IMR-90 (cell line): ENCODE measurements at regions not wholly inside any gene's neighbourhood (a gene's known extent, or its start where the extent isn't known, plus 50 kb on each side); places are given as distances from the start of the nearest gene placed in this dataset.

Experiments used
- ATAC-seq: fragments of 200-7000 bp; cut with Tn5 transposase; 2 replicates; pipeline ENCODE4 v1.9.1; 2020; ENCODE audit warnings: low read depth, mild to moderate bottlenecking, moderate library complexity
- BruUV-seq: library from RNA; stranded (reverse); fragments of 400-500 nt; replicated peaks from 2 replicates; lab custom pipeline; 2021; lab: Mats Ljungman, UMichigan
- CTCF ChIA-PET: fragments of 300-600 bp; formaldehyde crosslinking; extraction: SDS; loops from one replicate; lab custom pipeline; 2021; ENCODE audit warnings: antibody characterized with exemption; lab: Yijun Ruan, JAX
- POLR2A ChIA-PET: fragments of 300-600 bp; sonication (Branson Sonifier 250); formaldehyde crosslinking; loops from one replicate; lab custom pipeline; 2022; ENCODE audit warnings: antibody characterized with exemption; ENCODE audit not compliant: unreplicated experiment; lab: Charles Lee
- DNase-seq: peaks from one replicate; pipeline ENCODE4 v3.0.0; 2013
- H2AFZ ChIP-seq: replicated peaks from 2 replicates; pipeline ENCODE3; 2013; ENCODE audit warnings: low read length, mild to moderate bottlenecking; ENCODE audit not compliant: poor library complexity
- H2AK5ac ChIP-seq: 2 replicates; pipeline ENCODE4 v1.6.1; 2013; ENCODE audit warnings: low read depth, low read length, inconsistent platforms
- H2AK9ac ChIP-seq: replicated peaks from 2 replicates; pipeline ENCODE3; 2013; ENCODE audit warnings: mild to moderate bottlenecking, low read depth, low read length, moderate library complexity; ENCODE audit not compliant: poor library complexity
- H2BK120ac ChIP-seq: 2 replicates; pipeline ENCODE4 v1.6.1; 2013; ENCODE audit warnings: low read depth, low read length, inconsistent platforms
- H2BK15ac ChIP-seq: 3 replicates; pipeline ENCODE4 v1.6.1; 2013; ENCODE audit warnings: low read depth, low read length, inconsistent platforms
- H2BK20ac ChIP-seq: 2 replicates; pipeline ENCODE4 v1.6.1; 2013; ENCODE audit warnings: low read depth, mild to moderate bottlenecking, inconsistent platforms, low read length, moderate library complexity
- H2BK5ac ChIP-seq: 2 replicates; pipeline ENCODE4 v1.6.1; 2013; ENCODE audit warnings: mild to moderate bottlenecking, low read depth, low read length, inconsistent platforms; ENCODE audit not compliant: poor library complexity, severe bottlenecking
- H3K14ac ChIP-seq: replicated peaks from 2 replicates; pipeline ENCODE4 v1.6.1; 2013; ENCODE audit warnings: low read depth, low read length, inconsistent platforms
- H3K18ac ChIP-seq: 2 replicates; pipeline ENCODE4 v1.6.1; 2013; ENCODE audit warnings: low read depth, low read length, control low read depth
- H3K23ac ChIP-seq: 2 replicates; pipeline ENCODE4 v1.6.1; 2013; ENCODE audit warnings: low read depth, low read length, inconsistent platforms
- H3K27ac ChIP-seq: 2 replicates; pipeline ENCODE4 v1.5.1; 2013; ENCODE audit warnings: mild to moderate bottlenecking, control low read depth, low read length; ENCODE audit not compliant: insufficient read depth
- H3K27me3 ChIP-seq: 2 replicates; pipeline ENCODE4 v1.6.1; 2013; ENCODE audit warnings: low read length; ENCODE audit not compliant: control insufficient read depth, insufficient read depth
- H3K36me3 ChIP-seq: 2 replicates; pipeline ENCODE4 v1.6.1; 2013; ENCODE audit warnings: low read length, mixed read lengths; ENCODE audit not compliant: control insufficient read depth, insufficient read depth
- H3K4ac ChIP-seq: 2 replicates; pipeline ENCODE4 v1.6.1; 2013; ENCODE audit warnings: low read depth, low read length, inconsistent platforms
- H3K4me1 ChIP-seq: 2 replicates; pipeline ENCODE4 v1.6.1; 2013; ENCODE audit warnings: low read length, mixed read lengths; ENCODE audit not compliant: control insufficient read depth, insufficient read depth
- H3K4me2 ChIP-seq: 2 replicates; pipeline ENCODE4 v1.6.1; 2013; ENCODE audit warnings: low read depth, mild to moderate bottlenecking, control low read depth, low read length, moderate library complexity
- H3K4me3 ChIP-seq: 2 replicates; pipeline ENCODE4 v1.5.1; 2013; ENCODE audit warnings: low read depth, mild to moderate bottlenecking, control low read depth, low read length, moderate library complexity; ENCODE audit not compliant: insufficient read depth
- H3K56ac ChIP-seq: 2 replicates; pipeline ENCODE4 v1.6.1; 2013; ENCODE audit warnings: low read length, inconsistent platforms; ENCODE audit not compliant: insufficient read depth; ENCODE audit errors: extremely low read depth
- H3K79me1 ChIP-seq, 2 experiments: 2 replicates each; pipeline ENCODE4 v1.6.1; 2013; ENCODE audit warnings: low read length in 2 of 2, inconsistent platforms in 1 of 2, low read depth in 1 of 2
- H3K9ac ChIP-seq: 2 replicates; pipeline ENCODE4 v1.6.1; 2013; ENCODE audit warnings: low read depth, low read length, control low read depth
- H3K9me1 ChIP-seq: 2 replicates; pipeline ENCODE4 v1.6.1; 2013; ENCODE audit warnings: low read length, inconsistent platforms; ENCODE audit not compliant: insufficient read depth
- H3K9me3 ChIP-seq: 2 replicates; pipeline ENCODE4 v1.6.1; 2013; ENCODE audit warnings: low read length; ENCODE audit not compliant: control insufficient read depth, insufficient read depth
- H4K20me1 ChIP-seq: 2 replicates; pipeline ENCODE4 v1.6.1; 2013; ENCODE audit warnings: low read length, inconsistent platforms; ENCODE audit not compliant: insufficient read depth
- H4K5ac ChIP-seq: 2 replicates; pipeline ENCODE4 v1.6.1; 2013; ENCODE audit warnings: mild to moderate bottlenecking, low read depth, low read length, control low read depth
- H4K8ac ChIP-seq, 2 experiments: 2 replicates each; pipeline ENCODE4 v1.6.1; 2013; ENCODE audit warnings: low read depth in 2 of 2, low read length in 2 of 2, control low read depth in 1 of 2, inconsistent platforms in 1 of 2
- H4K91ac ChIP-seq: 2 replicates; pipeline ENCODE4 v1.6.1; 2013; ENCODE audit warnings: low read depth, low read length, inconsistent platforms; ENCODE audit not compliant: insufficient read depth
- BHLHE40 ChIP-seq: fragments of 150-350 bp; IDR thresholded peaks from 2 replicates; pipeline ENCODE4 v1.6.1; 2016; ENCODE audit warnings: mild to moderate bottlenecking, low read depth, low read length
- CEBPB ChIP-seq: IDR thresholded peaks from 2 replicates; pipeline ENCODE4 v1.6.1; 2012; ENCODE audit warnings: low read depth, low read length, improper control_type of control experiment
- CHD1 ChIP-seq: IDR thresholded peaks from 2 replicates; pipeline ENCODE4 v1.6.1; 2012; ENCODE audit warnings: low read depth, low read length, improper control_type of control experiment
- FOS ChIP-seq: fragments of 150-350 bp; IDR thresholded peaks from 2 replicates; pipeline ENCODE4 v1.6.1; 2016; ENCODE audit warnings: low read depth, low read length
- MAFK ChIP-seq: IDR thresholded peaks from 2 replicates; pipeline ENCODE4 v1.6.1; 2012; ENCODE audit warnings: low read depth, low read length, improper control_type of control experiment
- MAZ ChIP-seq: IDR thresholded peaks from 2 replicates; pipeline ENCODE4 v1.6.1; 2012; ENCODE audit warnings: low read depth, mild to moderate bottlenecking, low read length, improper control_type of control experiment, moderate library complexity, borderline replicate concordance
- MXI1 ChIP-seq: IDR thresholded peaks from 2 replicates; pipeline ENCODE4 v1.6.1; 2012; ENCODE audit warnings: low read depth, mild to moderate bottlenecking, low read length, moderate library complexity, borderline replicate concordance
- NFE2L2 ChIP-seq: fragments of 150-350 bp; IDR thresholded peaks from 2 replicates; pipeline ENCODE4 v1.6.1; 2016; ENCODE audit warnings: low read depth, mild to moderate bottlenecking, low read length
- POLR2A ChIP-seq: IDR thresholded peaks from 2 replicates; pipeline ENCODE4 v1.6.1; 2012; ENCODE audit warnings: mild to moderate bottlenecking, low read depth, low read length
- RAD21 ChIP-seq: IDR thresholded peaks from 2 replicates; pipeline ENCODE4 v1.6.1; 2012; ENCODE audit warnings: low read length, improper control_type of control experiment
- RCOR1 ChIP-seq: IDR thresholded peaks from 2 replicates; pipeline ENCODE4 v1.6.1; 2012; ENCODE audit warnings: mild to moderate bottlenecking, low read length, improper control_type of control experiment; ENCODE audit not compliant: insufficient replicate concordance
- RFX5 ChIP-seq: IDR thresholded peaks from 2 replicates; pipeline ENCODE4 v1.8.0; 2012; ENCODE audit warnings: low read depth, mild to moderate bottlenecking, low read length, moderate library complexity
- SMC3 ChIP-seq: fragments of 150-350 bp; IDR thresholded peaks from 2 replicates; pipeline ENCODE4 v1.6.1; 2016; ENCODE audit warnings: low read depth, mild to moderate bottlenecking, antibody characterized with exemption, low read length, moderate library complexity
- WGBS, 2 experiments: methylation state at CpG; one replicate each; pipeline versions ENCODE4 v1.1.5 to v1.1.7; 2013; ENCODE audit warnings: missing lambda C conversion rate in 2 of 2; ENCODE audit not compliant: insufficient read length in 1 of 2; ENCODE audit errors: extremely low coverage in 2 of 2; 5-methylcytosine and 5-hydroxymethylcytosine counted together
- dilution Hi-C: fragments of 300-500 bp; cut with HindIII; formaldehyde crosslinking; loops from one replicate; pipeline ENCODE4 v1.14.3; 2018; ENCODE audit warnings: low sequenced_read_pairs; ENCODE audit not compliant: unreplicated experiment
- in situ Hi-C: fragments of 300-500 bp; cut with MboI; formaldehyde crosslinking; loops from 3 replicates; pipeline ENCODE4 v1.14.3; 2019; ENCODE audit warnings: low sequenced_read_pairs, inconsistent platforms, mixed read lengths
- intact Hi-C: fragments of 100-400 bp; cut with micrococcal nuclease; formaldehyde crosslinking; loops from 2 replicates; pipeline ENCODE4 v1.10.0; 2022
- TF ChIP-seq, protein P1 (sequence below): conservative IDR thresholded peaks from 2 replicates; pipeline ENCODE4 v1.5.1; 2012; ENCODE audit warnings: mild to moderate bottlenecking, low read depth, low read length, improper control_type of control experiment
- TF ChIP-seq, protein P2 (sequence below): fragments of 150-350 bp; IDR thresholded peaks from 2 replicates; pipeline ENCODE4 v1.6.1; 2017; ENCODE audit warnings: mild to moderate bottlenecking, antibody characterized with exemption, low read length, low read depth
- TF ChIP-seq, protein P3 (sequence below): fragments of 150-350 bp; IDR thresholded peaks from 2 replicates; pipeline ENCODE4 v1.6.1; 2016; ENCODE audit warnings: low read depth, mild to moderate bottlenecking, low read length, moderate library complexity, borderline replicate concordance

DNA sequence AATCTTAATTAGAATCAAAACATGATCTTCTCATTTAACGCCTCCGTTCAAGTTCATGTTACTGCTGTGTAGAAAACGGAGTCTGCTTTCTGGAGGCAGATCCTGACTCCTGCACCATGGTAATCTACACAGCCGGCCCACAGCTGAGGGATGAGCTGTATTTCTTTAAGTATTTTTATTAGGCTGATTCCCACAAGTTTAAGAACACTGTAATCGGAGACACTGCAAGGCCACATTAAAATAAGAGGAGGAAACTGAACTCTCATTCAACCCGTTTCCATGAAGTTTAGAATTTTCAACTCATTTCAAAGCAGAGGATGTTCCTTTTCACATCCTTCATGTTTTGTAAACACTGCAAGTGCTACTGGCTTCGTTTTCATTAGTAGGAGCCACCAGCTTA lies 372.2 kb downstream of the NFIB start:
- Histone ChIP-seq H2AK5ac (no peak overlapping the region), H3K27me3 (no peaks in the 10 kb centered on the region), H4K20me1 (no peaks in the 10 kb centered on the region), H3K4ac (no peak overlapping the region), H2BK20ac (no peak overlapping the region), H3K23ac (no peak overlapping the region), H4K8ac (no peak overlapping the region), H2AFZ (no peak overlapping the region), H3K14ac (no peak overlapping the region), H3K4me3 (no peak overlapping the region), H3K9ac (no peak overlapping the region), H3K4me1 (peaks cover 4% of the 10 kb centered on the region; the same call in 1 of the 2 replicates), H2BK15ac (no peak overlapping the region), H3K79me1 (no peaks in the 10 kb centered on the region), H2BK120ac (no peak overlapping the region; the same call in 1 of the 2 replicates), H3K9me1 (no peaks in the 10 kb centered on the region), H3K27ac (no peak overlapping the region), H2BK5ac (no peak overlapping the region), H3K56ac (no peak overlapping the region), H2AK9ac (no peak overlapping the region), H3K36me3 (no peaks in the 10 kb centered on the region), H4K5ac (no peak overlapping the region), H4K91ac (no peak overlapping the region), H3K18ac (no peak overlapping the region), H3K4me2 (no peak overlapping the region), H3K9me3 (no peaks in the 10 kb centered on the region)
- dilution Hi-C loops (no loop called here), intact Hi-C loops (loop anchor here (10.0 kb wide), 1 partner anchor 483 kb away; no protein-coding TSS in a partner anchor), in situ Hi-C loops (no loop called here)
- ChIA-PET CTCF (no interaction called here), POLR2A (no interaction called here)
- BruUV-seq = no TSS peak
- no peak for ATAC-seq
- peak; percentile 6 for DNase-seq
- TF ChIP-seq POLR2A = no peak
- no peak for TF ChIP-seq RFX5
- no peak for TF ChIP-seq NFE2L2
- TF ChIP-seq CEBPB = no peak
- TF ChIP-seq RCOR1 = no peak
- no peak for TF ChIP-seq BHLHE40
- no peak for TF ChIP-seq RAD21
- TF ChIP-seq MAFK = no peak
- TF ChIP-seq, protein P1, sequence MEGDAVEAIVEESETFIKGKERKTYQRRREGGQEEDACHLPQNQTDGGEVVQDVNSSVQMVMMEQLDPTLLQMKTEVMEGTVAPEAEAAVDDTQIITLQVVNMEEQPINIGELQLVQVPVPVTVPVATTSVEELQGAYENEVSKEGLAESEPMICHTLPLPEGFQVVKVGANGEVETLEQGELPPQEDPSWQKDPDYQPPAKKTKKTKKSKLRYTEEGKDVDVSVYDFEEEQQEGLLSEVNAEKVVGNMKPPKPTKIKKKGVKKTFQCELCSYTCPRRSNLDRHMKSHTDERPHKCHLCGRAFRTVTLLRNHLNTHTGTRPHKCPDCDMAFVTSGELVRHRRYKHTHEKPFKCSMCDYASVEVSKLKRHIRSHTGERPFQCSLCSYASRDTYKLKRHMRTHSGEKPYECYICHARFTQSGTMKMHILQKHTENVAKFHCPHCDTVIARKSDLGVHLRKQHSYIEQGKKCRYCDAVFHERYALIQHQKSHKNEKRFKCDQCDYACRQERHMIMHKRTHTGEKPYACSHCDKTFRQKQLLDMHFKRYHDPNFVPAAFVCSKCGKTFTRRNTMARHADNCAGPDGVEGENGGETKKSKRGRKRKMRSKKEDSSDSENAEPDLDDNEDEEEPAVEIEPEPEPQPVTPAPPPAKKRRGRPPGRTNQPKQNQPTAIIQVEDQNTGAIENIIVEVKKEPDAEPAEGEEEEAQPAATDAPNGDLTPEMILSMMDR = no peak
- TF ChIP-seq, protein P2, sequence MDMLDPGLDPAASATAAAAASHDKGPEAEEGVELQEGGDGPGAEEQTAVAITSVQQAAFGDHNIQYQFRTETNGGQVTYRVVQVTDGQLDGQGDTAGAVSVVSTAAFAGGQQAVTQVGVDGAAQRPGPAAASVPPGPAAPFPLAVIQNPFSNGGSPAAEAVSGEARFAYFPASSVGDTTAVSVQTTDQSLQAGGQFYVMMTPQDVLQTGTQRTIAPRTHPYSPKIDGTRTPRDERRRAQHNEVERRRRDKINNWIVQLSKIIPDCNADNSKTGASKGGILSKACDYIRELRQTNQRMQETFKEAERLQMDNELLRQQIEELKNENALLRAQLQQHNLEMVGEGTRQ = no peak
- no peak for TF ChIP-seq MAZ
- TF ChIP-seq, protein P3, sequence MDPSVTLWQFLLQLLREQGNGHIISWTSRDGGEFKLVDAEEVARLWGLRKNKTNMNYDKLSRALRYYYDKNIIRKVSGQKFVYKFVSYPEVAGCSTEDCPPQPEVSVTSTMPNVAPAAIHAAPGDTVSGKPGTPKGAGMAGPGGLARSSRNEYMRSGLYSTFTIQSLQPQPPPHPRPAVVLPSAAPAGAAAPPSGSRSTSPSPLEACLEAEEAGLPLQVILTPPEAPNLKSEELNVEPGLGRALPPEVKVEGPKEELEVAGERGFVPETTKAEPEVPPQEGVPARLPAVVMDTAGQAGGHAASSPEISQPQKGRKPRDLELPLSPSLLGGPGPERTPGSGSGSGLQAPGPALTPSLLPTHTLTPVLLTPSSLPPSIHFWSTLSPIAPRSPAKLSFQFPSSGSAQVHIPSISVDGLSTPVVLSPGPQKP = no peak
- no peak for TF ChIP-seq CHD1
- no peak for TF ChIP-seq SMC3
- no peak for TF ChIP-seq FOS
- TF ChIP-seq MXI1 = no peak
- no CpG with 5 or more reads among the region's 7 CpGs for WGBS, 2 experiments
